ENCODE measurements at regions not wholly inside any gene's neighbourhood (a gene's known extent, or its start where the extent isn't known, plus 50 kb on each side); places are given as distances from the start of the nearest gene placed in this dataset.

DNA sequence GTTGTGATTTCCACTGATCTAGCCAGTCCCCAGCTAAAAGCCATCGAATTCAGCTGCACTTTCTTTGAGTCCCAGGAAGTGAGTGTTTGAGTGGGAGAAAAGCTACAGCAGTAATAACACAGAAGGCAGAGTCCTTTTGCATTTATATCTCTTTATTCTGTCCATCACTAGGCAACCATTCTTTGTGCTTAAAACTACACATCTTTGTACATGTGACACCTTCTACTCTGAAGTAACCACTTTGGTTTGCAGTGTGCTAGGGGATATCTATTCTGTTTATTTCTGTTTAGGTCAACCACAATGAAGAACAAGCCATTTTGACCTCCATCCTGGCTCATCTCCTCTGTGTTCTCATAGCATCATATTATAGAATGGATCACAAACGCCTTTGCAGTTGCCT is 226.0 kb upstream of the SERP2 start:
- TF ChIP-seq, protein P1, sequence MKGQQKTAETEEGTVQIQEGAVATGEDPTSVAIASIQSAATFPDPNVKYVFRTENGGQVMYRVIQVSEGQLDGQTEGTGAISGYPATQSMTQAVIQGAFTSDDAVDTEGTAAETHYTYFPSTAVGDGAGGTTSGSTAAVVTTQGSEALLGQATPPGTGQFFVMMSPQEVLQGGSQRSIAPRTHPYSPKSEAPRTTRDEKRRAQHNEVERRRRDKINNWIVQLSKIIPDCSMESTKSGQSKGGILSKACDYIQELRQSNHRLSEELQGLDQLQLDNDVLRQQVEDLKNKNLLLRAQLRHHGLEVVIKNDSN (IDR thresholded peaks at IDR 0.05; ENCODE audit: borderline replicate concordance, extremely low read length, insufficient read depth, low read depth, low read length), result no peak
- TF ChIP-seq, protein P2, sequence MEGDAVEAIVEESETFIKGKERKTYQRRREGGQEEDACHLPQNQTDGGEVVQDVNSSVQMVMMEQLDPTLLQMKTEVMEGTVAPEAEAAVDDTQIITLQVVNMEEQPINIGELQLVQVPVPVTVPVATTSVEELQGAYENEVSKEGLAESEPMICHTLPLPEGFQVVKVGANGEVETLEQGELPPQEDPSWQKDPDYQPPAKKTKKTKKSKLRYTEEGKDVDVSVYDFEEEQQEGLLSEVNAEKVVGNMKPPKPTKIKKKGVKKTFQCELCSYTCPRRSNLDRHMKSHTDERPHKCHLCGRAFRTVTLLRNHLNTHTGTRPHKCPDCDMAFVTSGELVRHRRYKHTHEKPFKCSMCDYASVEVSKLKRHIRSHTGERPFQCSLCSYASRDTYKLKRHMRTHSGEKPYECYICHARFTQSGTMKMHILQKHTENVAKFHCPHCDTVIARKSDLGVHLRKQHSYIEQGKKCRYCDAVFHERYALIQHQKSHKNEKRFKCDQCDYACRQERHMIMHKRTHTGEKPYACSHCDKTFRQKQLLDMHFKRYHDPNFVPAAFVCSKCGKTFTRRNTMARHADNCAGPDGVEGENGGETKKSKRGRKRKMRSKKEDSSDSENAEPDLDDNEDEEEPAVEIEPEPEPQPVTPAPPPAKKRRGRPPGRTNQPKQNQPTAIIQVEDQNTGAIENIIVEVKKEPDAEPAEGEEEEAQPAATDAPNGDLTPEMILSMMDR (IDR thresholded peaks at IDR 0.05 in 2 of 3, conservative IDR thresholded peaks at IDR 0.05 in 1 of 3; ENCODE audit: control insufficient read depth in 2 of 3, extremely low read depth in 1 of 3, insufficient read depth in 1 of 3, low read depth in 3 of 3, low read length in 3 of 3), result no peak

Measured in GM12878 (cell line).